HEK293 (cell line): ENCODE measurements at regions not wholly inside any gene's neighbourhood (a gene's known extent, or its start where the extent isn't known, plus 50 kb on each side); places are given as distances from the start of the nearest gene placed in this dataset.

Experiments
- CTCF ChIA-PET: fragments of 350-600 bp; formaldehyde crosslinking; extraction: SDS; loops from one replicate; lab custom pipeline; 2021; ENCODE audit warnings: antibody characterized with exemption; lab: Yijun Ruan, JAX
- POLR2A ChIA-PET: fragments of 300-600 bp; formaldehyde crosslinking; extraction: SDS; loops from one replicate; lab custom pipeline; 2020; ENCODE audit warnings: antibody characterized with exemption, inconsistent platforms; lab: Yijun Ruan, JAX
- H3K27ac ChIP-seq: fragments of 200-500 bp; sonication (Bioruptor generic); 2 replicates; pipeline ENCODE4 v1.5.1; 2014; ENCODE audit warnings: low read depth, low read length, control low read depth, inconsistent platforms; ENCODE audit errors: extremely low read depth
- H3K36me3 ChIP-seq, 2 experiments: fragments of 200-500 bp in 1 of 2; sonication (Bioruptor generic) in 1 of 2; 1 replicate in 1 of 2; 2 replicates in 1 of 2; pipeline ENCODE4 v1.5.1; 2014 to 2017; ENCODE audit warnings: inconsistent platforms in 2 of 2, low read length in 2 of 2; ENCODE audit not compliant: control insufficient read depth in 2 of 2, insufficient read depth in 1 of 2
- H3K4me1 ChIP-seq: fragments of 200-500 bp; sonication (Bioruptor generic); 2 replicates; pipeline ENCODE4 v1.5.1; 2014; ENCODE audit warnings: mild to moderate bottlenecking, low read length, inconsistent platforms; ENCODE audit not compliant: control insufficient read depth, insufficient read depth
- H3K4me3 ChIP-seq: 2 replicates; pipeline ENCODE4 v1.5.1; 2011; ENCODE audit warnings: low read depth, mild to moderate bottlenecking, control low read depth, low read length, moderate library complexity
- H3K9me3 ChIP-seq: fragments of 200-500 bp; sonication (Bioruptor generic); 2 replicates; pipeline ENCODE4 v1.5.1; 2014; ENCODE audit warnings: low read depth, low read length, inconsistent platforms; ENCODE audit not compliant: control insufficient read depth, insufficient read depth
- FEZF1 ChIP-seq: fragments of 450-650 bp; formaldehyde crosslinking; IDR thresholded peaks from 2 replicates; pipeline ENCODE4 v1.5.1; 2016; ENCODE audit warnings: missing biosample characterization, missing genetic modification characterization
- HOXC10 ChIP-seq: sonication (generic); formaldehyde crosslinking; IDR thresholded peaks from 2 replicates; pipeline ENCODE4 v1.8.1; 2023; ENCODE audit warnings: mild to moderate bottlenecking, missing genetic modification reagents
- SALL2 ChIP-seq: fragments of 450-650 bp; formaldehyde crosslinking; IDR thresholded peaks from 2 replicates; pipeline ENCODE4 v1.5.0; 2017; ENCODE audit warnings: missing biosample characterization, mild to moderate bottlenecking, missing genetic modification characterization, borderline replicate concordance
- SETDB1 ChIP-seq: IDR thresholded peaks from one replicate; pipeline ENCODE4 v1.6.1; 2017; ENCODE audit warnings: mild to moderate bottlenecking, low read length, moderate library complexity, mixed read lengths; ENCODE audit not compliant: insufficient read length
- TRIM28 ChIP-seq: IDR thresholded peaks from 2 replicates; pipeline ENCODE4 v1.6.1; 2011; ENCODE audit warnings: low read length, control low read depth, borderline replicate concordance
- WT1 ChIP-seq: fragments of 450-650 bp; formaldehyde crosslinking; IDR thresholded peaks from 2 replicates; pipeline ENCODE4 v1.5.1; 2016; ENCODE audit warnings: missing biosample characterization, missing genetic modification characterization
- ZBTB48 ChIP-seq: fragments of 450-650 bp; formaldehyde crosslinking; IDR thresholded peaks from 2 replicates; pipeline ENCODE4 v1.5.1; 2016; ENCODE audit warnings: missing biosample characterization, missing genetic modification characterization
- ZFP69B ChIP-seq: fragments of 450-650 bp; formaldehyde crosslinking; IDR thresholded peaks from 2 replicates; pipeline ENCODE4 v1.5.1; 2016; ENCODE audit warnings: missing biosample characterization, missing genetic modification characterization
- ZNF211 ChIP-seq: fragments of 450-650 bp; formaldehyde crosslinking; IDR thresholded peaks from 2 replicates; pipeline ENCODE4 v1.5.1; 2016; ENCODE audit warnings: low read depth, missing biosample characterization, missing genetic modification characterization
- ZNF221 ChIP-seq: fragments of 450-650 bp; formaldehyde crosslinking; IDR thresholded peaks from 2 replicates; pipeline ENCODE4 v1.5.1; 2017; ENCODE audit warnings: missing biosample characterization, missing genetic modification characterization, borderline replicate concordance
- ZNF239 ChIP-seq: fragments of 450-650 bp; formaldehyde crosslinking; IDR thresholded peaks from 2 replicates; pipeline ENCODE4 v1.5.1; 2016; ENCODE audit warnings: missing biosample characterization, missing genetic modification characterization
- ZNF341 ChIP-seq: fragments of 450-650 bp; formaldehyde crosslinking; IDR thresholded peaks from 2 replicates; pipeline ENCODE4; 2016; ENCODE audit warnings: low read depth, missing biosample characterization, missing genetic modification characterization
- ZNF433 ChIP-seq: fragments of 450-650 bp; formaldehyde crosslinking; IDR thresholded peaks from 2 replicates; pipeline ENCODE4 v1.5.1; 2016; ENCODE audit warnings: missing biosample characterization, missing genetic modification characterization, low read depth
- ZNF48 ChIP-seq: fragments of 450-650 bp; formaldehyde crosslinking; IDR thresholded peaks from 2 replicates; pipeline ENCODE4 v1.5.1; 2016; ENCODE audit warnings: missing biosample characterization, missing genetic modification characterization
- ZNF510 ChIP-seq: fragments of 450-650 bp; formaldehyde crosslinking; IDR thresholded peaks from 2 replicates; pipeline ENCODE4 v1.5.1; 2018; ENCODE audit warnings: mild to moderate bottlenecking, missing genetic modification characterization, missing biosample characterization; ENCODE audit not compliant: insufficient replicate concordance
- ZNF549 ChIP-seq: fragments of 450-650 bp; IDR thresholded peaks from 2 replicates; pipeline ENCODE4 v1.5.1; 2018; ENCODE audit warnings: missing biosample characterization, missing genetic modification characterization, mild to moderate bottlenecking, inconsistent platforms, moderate library complexity
- ZNF555 ChIP-seq: fragments of 450-650 bp; formaldehyde crosslinking; conservative IDR thresholded peaks from 2 replicates; pipeline ENCODE4 v1.5.1; 2017; ENCODE audit warnings: missing biosample characterization, mild to moderate bottlenecking, missing genetic modification characterization, inconsistent platforms
- ZNF626 ChIP-seq: fragments of 450-650 bp; sonication (Bioruptor Pico); formaldehyde crosslinking; IDR thresholded peaks from 2 replicates; pipeline ENCODE4 v1.5.1; 2018; ENCODE audit warnings: missing biosample characterization, missing genetic modification characterization, inconsistent platforms
- ZNF629 ChIP-seq: fragments of 450-650 bp; formaldehyde crosslinking; IDR thresholded peaks from 2 replicates; pipeline ENCODE4 v1.5.1; 2017; ENCODE audit warnings: missing biosample characterization, missing genetic modification characterization
- ZNF792 ChIP-seq: fragments of 450-650 bp; formaldehyde crosslinking; IDR thresholded peaks from 2 replicates; pipeline ENCODE4 v1.5.1; 2016; ENCODE audit warnings: missing biosample characterization, missing genetic modification characterization
- ZNF843 ChIP-seq: fragments of 450-650 bp; formaldehyde crosslinking; IDR thresholded peaks from 2 replicates; pipeline ENCODE4 v1.5.1; 2016; ENCODE audit warnings: missing biosample characterization, missing genetic modification characterization
- TF ChIP-seq, protein P1 (sequence below): fragments of 450-650 bp; formaldehyde crosslinking; IDR thresholded peaks from 2 replicates; pipeline ENCODE4 v1.5.1; 2016; ENCODE audit warnings: missing biosample characterization, missing genetic modification characterization
- TF ChIP-seq, protein P2 (sequence below): fragments of 450-650 bp; formaldehyde crosslinking; IDR thresholded peaks from 2 replicates; pipeline ENCODE4 v1.5.1; 2016; ENCODE audit warnings: missing biosample characterization, missing genetic modification characterization
- TF ChIP-seq, protein P3 (sequence below): fragments of 450-650 bp; formaldehyde crosslinking; IDR thresholded peaks from 2 replicates; pipeline ENCODE4 v1.5.1; 2017; ENCODE audit warnings: missing biosample characterization, missing genetic modification characterization
- TF ChIP-seq, protein P4 (sequence below): fragments of 450-650 bp; formaldehyde crosslinking; IDR thresholded peaks from 2 replicates; pipeline ENCODE4 v1.5.1; 2017; ENCODE audit warnings: missing biosample characterization, missing genetic modification characterization
- TF ChIP-seq, protein P5 (sequence below): fragments of 450-650 bp; formaldehyde crosslinking; IDR thresholded peaks from 2 replicates; pipeline ENCODE4 v1.5.1; 2017; ENCODE audit warnings: missing biosample characterization, mild to moderate bottlenecking, missing genetic modification characterization, moderate library complexity
- TF ChIP-seq, protein P6 (sequence below): fragments of 450-650 bp; formaldehyde crosslinking; IDR thresholded peaks from 2 replicates; pipeline ENCODE4 v1.5.1; 2016; ENCODE audit warnings: missing biosample characterization, missing genetic modification characterization

DNA sequence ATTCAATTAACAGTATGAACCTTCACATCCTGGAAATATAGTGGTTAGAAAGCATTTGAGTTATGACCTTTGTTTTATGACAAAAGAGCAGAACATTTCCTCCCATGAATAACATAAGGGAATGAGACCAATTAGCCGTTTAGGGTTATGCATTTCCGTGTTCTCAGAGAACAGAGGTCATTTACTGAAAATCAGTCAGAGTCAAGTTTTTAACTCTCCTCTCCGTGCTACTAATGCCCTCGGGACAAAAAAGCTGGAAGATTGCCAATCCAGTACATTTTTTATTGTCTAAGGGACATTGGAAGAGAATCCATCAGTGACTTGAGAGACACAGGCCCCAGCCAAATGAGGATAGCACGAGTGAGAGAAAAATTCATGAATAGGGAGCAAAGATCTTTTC, 632.7 kb downstream of the RFPL4B start:
- no peak overlapping the region for H3K4me3 ChIP-seq
- H3K9me3 ChIP-seq: no peaks in the 10 kb centered on the region
- CTCF ChIA-PET: interaction anchor here (0.6 to 1.0 kb wide), 2 partner anchors 15 to 53 kb away, joined by 4 to 5 read pairs; no protein-coding TSS in a partner anchor
- no peaks in the 10 kb centered on the region for H3K36me3 ChIP-seq
- no peak for TF ChIP-seq TRIM28
- peak; percentile 65 for TF ChIP-seq FEZF1
- TF ChIP-seq SALL2: no peak
- no peak for TF ChIP-seq ZNF626
- no peak for TF ChIP-seq ZNF48 (tag by site-specific recombination)
- no peak for TF ChIP-seq ZFP69B (tag by site-specific recombination)
- no peak for TF ChIP-seq ZNF555
- no peak for TF ChIP-seq ZNF792 (tag by site-specific recombination)
- no peak for TF ChIP-seq ZNF510 (tag by site-specific recombination)
- TF ChIP-seq SETDB1: no peak
- TF ChIP-seq, protein P1, sequence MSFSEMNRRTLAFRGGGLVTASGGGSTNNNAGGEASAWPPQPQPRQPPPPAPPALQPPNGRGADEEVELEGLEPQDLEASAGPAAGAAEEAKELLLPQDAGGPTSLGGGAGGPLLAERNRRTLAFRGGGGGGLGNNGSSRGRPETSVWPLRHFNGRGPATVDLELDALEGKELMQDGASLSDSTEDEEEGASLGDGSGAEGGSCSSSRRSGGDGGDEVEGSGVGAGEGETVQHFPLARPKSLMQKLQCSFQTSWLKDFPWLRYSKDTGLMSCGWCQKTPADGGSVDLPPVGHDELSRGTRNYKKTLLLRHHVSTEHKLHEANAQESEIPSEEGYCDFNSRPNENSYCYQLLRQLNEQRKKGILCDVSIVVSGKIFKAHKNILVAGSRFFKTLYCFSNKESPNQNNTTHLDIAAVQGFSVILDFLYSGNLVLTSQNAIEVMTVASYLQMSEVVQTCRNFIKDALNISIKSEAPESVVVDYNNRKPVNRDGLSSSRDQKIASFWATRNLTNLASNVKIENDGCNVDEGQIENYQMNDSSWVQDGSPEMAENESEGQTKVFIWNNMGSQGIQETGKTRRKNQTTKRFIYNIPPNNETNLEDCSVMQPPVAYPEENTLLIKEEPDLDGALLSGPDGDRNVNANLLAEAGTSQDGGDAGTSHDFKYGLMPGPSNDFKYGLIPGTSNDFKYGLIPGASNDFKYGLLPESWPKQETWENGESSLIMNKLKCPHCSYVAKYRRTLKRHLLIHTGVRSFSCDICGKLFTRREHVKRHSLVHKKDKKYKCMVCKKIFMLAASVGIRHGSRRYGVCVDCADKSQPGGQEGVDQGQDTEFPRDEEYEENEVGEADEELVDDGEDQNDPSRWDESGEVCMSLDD (tag by site-specific recombination): no peak
- no peak for TF ChIP-seq ZNF433 (tag by site-specific recombination)
- peak; percentile 41; the same call in 1 of the 2 replicates for TF ChIP-seq ZNF843 (tag by site-specific recombination)
- TF ChIP-seq ZBTB48 (tag by site-specific recombination): peak; percentile 53; the same call in 1 of the 2 replicates
- peak; percentile 77 for TF ChIP-seq WT1 (tag by site-specific recombination)
- TF ChIP-seq HOXC10 (CRISPR knock-in tag): no peak
- no peak for TF ChIP-seq ZNF221
- TF ChIP-seq, protein P2, sequence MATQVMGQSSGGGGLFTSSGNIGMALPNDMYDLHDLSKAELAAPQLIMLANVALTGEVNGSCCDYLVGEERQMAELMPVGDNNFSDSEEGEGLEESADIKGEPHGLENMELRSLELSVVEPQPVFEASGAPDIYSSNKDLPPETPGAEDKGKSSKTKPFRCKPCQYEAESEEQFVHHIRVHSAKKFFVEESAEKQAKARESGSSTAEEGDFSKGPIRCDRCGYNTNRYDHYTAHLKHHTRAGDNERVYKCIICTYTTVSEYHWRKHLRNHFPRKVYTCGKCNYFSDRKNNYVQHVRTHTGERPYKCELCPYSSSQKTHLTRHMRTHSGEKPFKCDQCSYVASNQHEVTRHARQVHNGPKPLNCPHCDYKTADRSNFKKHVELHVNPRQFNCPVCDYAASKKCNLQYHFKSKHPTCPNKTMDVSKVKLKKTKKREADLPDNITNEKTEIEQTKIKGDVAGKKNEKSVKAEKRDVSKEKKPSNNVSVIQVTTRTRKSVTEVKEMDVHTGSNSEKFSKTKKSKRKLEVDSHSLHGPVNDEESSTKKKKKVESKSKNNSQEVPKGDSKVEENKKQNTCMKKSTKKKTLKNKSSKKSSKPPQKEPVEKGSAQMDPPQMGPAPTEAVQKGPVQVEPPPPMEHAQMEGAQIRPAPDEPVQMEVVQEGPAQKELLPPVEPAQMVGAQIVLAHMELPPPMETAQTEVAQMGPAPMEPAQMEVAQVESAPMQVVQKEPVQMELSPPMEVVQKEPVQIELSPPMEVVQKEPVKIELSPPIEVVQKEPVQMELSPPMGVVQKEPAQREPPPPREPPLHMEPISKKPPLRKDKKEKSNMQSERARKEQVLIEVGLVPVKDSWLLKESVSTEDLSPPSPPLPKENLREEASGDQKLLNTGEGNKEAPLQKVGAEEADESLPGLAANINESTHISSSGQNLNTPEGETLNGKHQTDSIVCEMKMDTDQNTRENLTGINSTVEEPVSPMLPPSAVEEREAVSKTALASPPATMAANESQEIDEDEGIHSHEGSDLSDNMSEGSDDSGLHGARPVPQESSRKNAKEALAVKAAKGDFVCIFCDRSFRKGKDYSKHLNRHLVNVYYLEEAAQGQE (tag by site-specific recombination): no peak
- TF ChIP-seq, protein P3, sequence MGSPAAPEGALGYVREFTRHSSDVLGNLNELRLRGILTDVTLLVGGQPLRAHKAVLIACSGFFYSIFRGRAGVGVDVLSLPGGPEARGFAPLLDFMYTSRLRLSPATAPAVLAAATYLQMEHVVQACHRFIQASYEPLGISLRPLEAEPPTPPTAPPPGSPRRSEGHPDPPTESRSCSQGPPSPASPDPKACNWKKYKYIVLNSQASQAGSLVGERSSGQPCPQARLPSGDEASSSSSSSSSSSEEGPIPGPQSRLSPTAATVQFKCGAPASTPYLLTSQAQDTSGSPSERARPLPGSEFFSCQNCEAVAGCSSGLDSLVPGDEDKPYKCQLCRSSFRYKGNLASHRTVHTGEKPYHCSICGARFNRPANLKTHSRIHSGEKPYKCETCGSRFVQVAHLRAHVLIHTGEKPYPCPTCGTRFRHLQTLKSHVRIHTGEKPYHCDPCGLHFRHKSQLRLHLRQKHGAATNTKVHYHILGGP: peak; percentile 79
- TF ChIP-seq, protein P4, sequence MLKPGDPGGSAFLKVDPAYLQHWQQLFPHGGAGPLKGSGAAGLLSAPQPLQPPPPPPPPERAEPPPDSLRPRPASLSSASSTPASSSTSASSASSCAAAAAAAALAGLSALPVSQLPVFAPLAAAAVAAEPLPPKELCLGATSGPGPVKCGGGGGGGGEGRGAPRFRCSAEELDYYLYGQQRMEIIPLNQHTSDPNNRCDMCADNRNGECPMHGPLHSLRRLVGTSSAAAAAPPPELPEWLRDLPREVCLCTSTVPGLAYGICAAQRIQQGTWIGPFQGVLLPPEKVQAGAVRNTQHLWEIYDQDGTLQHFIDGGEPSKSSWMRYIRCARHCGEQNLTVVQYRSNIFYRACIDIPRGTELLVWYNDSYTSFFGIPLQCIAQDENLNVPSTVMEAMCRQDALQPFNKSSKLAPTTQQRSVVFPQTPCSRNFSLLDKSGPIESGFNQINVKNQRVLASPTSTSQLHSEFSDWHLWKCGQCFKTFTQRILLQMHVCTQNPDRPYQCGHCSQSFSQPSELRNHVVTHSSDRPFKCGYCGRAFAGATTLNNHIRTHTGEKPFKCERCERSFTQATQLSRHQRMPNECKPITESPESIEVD: peak; percentile 70
- TF ChIP-seq ZNF549 (tag by site-specific recombination): no peak
- TF ChIP-seq ZNF341 (tag by site-specific recombination): no peak
- no peak for TF ChIP-seq ZNF629 (tag by site-specific recombination)
- TF ChIP-seq, protein P5, sequence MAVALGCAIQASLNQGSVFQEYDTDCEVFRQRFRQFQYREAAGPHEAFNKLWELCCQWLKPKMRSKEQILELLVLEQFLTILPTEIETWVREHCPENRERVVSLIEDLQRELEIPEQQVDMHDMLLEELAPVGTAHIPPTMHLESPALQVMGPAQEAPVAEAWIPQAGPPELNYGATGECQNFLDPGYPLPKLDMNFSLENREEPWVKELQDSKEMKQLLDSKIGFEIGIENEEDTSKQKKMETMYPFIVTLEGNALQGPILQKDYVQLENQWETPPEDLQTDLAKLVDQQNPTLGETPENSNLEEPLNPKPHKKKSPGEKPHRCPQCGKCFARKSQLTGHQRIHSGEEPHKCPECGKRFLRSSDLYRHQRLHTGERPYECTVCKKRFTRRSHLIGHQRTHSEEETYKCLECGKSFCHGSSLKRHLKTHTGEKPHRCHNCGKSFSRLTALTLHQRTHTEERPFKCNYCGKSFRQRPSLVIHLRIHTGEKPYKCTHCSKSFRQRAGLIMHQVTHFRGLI (tag by site-specific recombination): no peak
- TF ChIP-seq ZNF211 (tag by site-specific recombination): no peak
- no peak for TF ChIP-seq ZNF239
- TF ChIP-seq, protein P6, sequence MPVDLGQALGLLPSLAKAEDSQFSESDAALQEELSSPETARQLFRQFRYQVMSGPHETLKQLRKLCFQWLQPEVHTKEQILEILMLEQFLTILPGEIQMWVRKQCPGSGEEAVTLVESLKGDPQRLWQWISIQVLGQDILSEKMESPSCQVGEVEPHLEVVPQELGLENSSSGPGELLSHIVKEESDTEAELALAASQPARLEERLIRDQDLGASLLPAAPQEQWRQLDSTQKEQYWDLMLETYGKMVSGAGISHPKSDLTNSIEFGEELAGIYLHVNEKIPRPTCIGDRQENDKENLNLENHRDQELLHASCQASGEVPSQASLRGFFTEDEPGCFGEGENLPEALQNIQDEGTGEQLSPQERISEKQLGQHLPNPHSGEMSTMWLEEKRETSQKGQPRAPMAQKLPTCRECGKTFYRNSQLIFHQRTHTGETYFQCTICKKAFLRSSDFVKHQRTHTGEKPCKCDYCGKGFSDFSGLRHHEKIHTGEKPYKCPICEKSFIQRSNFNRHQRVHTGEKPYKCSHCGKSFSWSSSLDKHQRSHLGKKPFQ (tag by site-specific recombination): no peak
- TF ChIP-seq, all 188 proteins: peak for 6
- no peak overlapping the region for H3K27ac ChIP-seq
- peaks cover 2% of the 10 kb centered on the region; the same call in 1 of the 2 replicates for H3K4me1 ChIP-seq
- POLR2A ChIA-PET: no interaction called here
